Gastrocnemius medialis (tissue), 4 donors: ENCODE measurements at regions not wholly inside any gene's neighbourhood (a gene's known extent, or its start where the extent isn't known, plus 50 kb on each side); places are given as distances from the start of the nearest gene placed in this dataset.

ENCODE experiments used
- CTCF ChIP-seq, 5 experiments: fragments of 450-650 bp in 3 of 5; fragments of 200-600 bp in 2 of 5; sonication (generic) in 2 of 5; IDR thresholded peaks in 4 of 5; conservative IDR thresholded peaks in 1 of 5; 1 replicate in 4 of 5; 2 replicates in 1 of 5; pipeline ENCODE4 v1.5.1; 2016 to 2019; ENCODE audit warnings: antibody characterized with exemption in 5 of 5, mild to moderate bottlenecking in 3 of 5, moderate library complexity in 3 of 5
- POLR2A ChIP-seq, 2 donors: fragments of 450-650 bp; IDR thresholded peaks; one replicate each; pipeline ENCODE4 v1.6.1; 2017; ENCODE audit warnings: antibody characterized with exemption in 2 of 2, mild to moderate bottlenecking in 2 of 2, moderate library complexity in 2 of 2

- no peak for TF ChIP-seq CTCF (IDR thresholded peaks at IDR 0.05 in 4 of 5, conservative IDR thresholded peaks at IDR 0.05 in 1 of 5)
- TF ChIP-seq POLR2A (IDR thresholded peaks at IDR 0.05): no peak
Observed at GRCh38 chrX:56000174-56000573, 232.0 kb upstream of the KLF8 start.
